GM21786 (cell line): ENCODE measurements at regions not wholly inside any gene's neighbourhood (a gene's known extent, or its start where the extent isn't known, plus 50 kb on each side); places are given as distances from the start of the nearest gene placed in this dataset.
A peak's percentile ranks its signal among the peaks of the same experiment; 100 is the strongest.

Experiments
- ATAC-seq: cut with Tn5 transposase; IDR thresholded peaks from one replicate; pipeline ENCODE4 v1.9.1; 2021; ENCODE audit not compliant: unreplicated experiment

GRCh38 chr5:109476292-109476691 lies 66.5 kb upstream of the PJA2 start:
- no peak for ATAC-seq

- ATAC-seq, result no peak
These were observed 60.3 kb upstream of the PJA2 start for GRCh38 chr5:109469896-109470662.

- ATAC-seq, result peak; percentile 98
These were observed 59.1 kb upstream of the PJA2 start for GRCh38 chr5:109468737-109469420.

- ATAC-seq, result no peak
These were observed 58.5 kb upstream of the PJA2 start for GRCh38 chr5:109468288-109468676.

- ATAC-seq, result no peak
These were observed 57.3 kb upstream of the PJA2 start for GRCh38 chr5:109467058-109467457.
